Right lobe of liver (tissue), 4 donors: ENCODE measurements at regions not wholly inside any gene's neighbourhood (a gene's known extent, or its start where the extent isn't known, plus 50 kb on each side); places are given as distances from the start of the nearest gene placed in this dataset.

ENCODE experiments used
- CTCF ChIP-seq, 4 donors: fragments of 200-600 bp in 3 of 4; fragments of 450-650 bp in 1 of 4; IDR thresholded peaks; one replicate each; pipeline versions ENCODE4 v1.5.1 to v1.8.0; 2016 to 2022; ENCODE audit warnings: antibody characterized with exemption in 4 of 4, mild to moderate bottlenecking in 2 of 4
- POLR2A ChIP-seq: fragments of 450-650 bp; IDR thresholded peaks from one replicate; pipeline ENCODE4 v1.6.1; 2017; ENCODE audit warnings: antibody characterized with exemption, mild to moderate bottlenecking
- donor health status: DM: no; HTN: no; CAD: no.
- donor health status: DM: no; HTN: no; CAD: no.
- donor health status: DM: no; HTN: yes; CAD: no.

- TF ChIP-seq POLR2A (no peak), CTCF (IDR thresholded peaks at IDR 0.05) (no peak)
Measured at GRCh38 chr6:112770308-112770707, 423.2 kb downstream of the RFPL4B start.
